GM12878 (cell line): ENCODE measurements at regions not wholly inside any gene's neighbourhood (a gene's known extent, or its start where the extent isn't known, plus 50 kb on each side); places are given as distances from the start of the nearest gene placed in this dataset.

ENCODE experiments used
- ATAC-seq: fragments of 200-7000 bp; cut with Tn5 transposase; 3 replicates; pipeline ENCODE4 v1.9.1; 2020; ENCODE audit warnings: mild to moderate bottlenecking, moderate library complexity
- BruUV-seq: library from RNA; stranded (reverse); fragments of 400-500 nt; replicated peaks from 2 replicates; lab custom pipeline; 2021; lab: Mats Ljungman, UMichigan
- CTCF ChIA-PET: fragments of 300-600 bp; sonication (Branson Sonifier 250); formaldehyde crosslinking; extraction: SDS; loops from one replicate; lab custom pipeline; 2021; ENCODE audit warnings: inconsistent platforms; lab: Yijun Ruan, JAX
- POLR2A ChIA-PET: fragments of 350-600 bp; formaldehyde crosslinking; extraction: SDS; loops from one replicate; lab custom pipeline; 2021; ENCODE audit warnings: inconsistent platforms; lab: Charles Lee
- RAD21 ChIA-PET: fragments of 300-600 bp; sonication (Branson Sonifier 250); formaldehyde crosslinking; loops from one replicate; lab custom pipeline; 2023; ENCODE audit warnings: antibody characterized with exemption; ENCODE audit not compliant: unreplicated experiment; lab: Charles Lee
- SMC1A ChIA-PET: fragments of 300-600 bp; sonication (Branson Sonifier 250); formaldehyde crosslinking; loops from one replicate; lab custom pipeline; 2023; ENCODE audit not compliant: unreplicated experiment, uncharacterized antibody; lab: Charles Lee
- DNase-seq: peaks from one replicate; pipeline ENCODE4 v3.0.0-alpha.2; 2011; ENCODE audit warnings: low read depth, low spot score
- FAIRE-seq: peaks from 3 replicates; lab custom pipeline; 2011; peaks lifted over from hg19 to GRCh38; lab: Jason Lieb, UNC
- H2AFZ ChIP-seq: 2 replicates; pipeline ENCODE4 v1.6.0; 2011; ENCODE audit warnings: low read depth, low read length, control low read depth; ENCODE audit not compliant: control insufficient read depth
- H3K27ac ChIP-seq: 2 replicates; pipeline ENCODE4 v1.5.1; 2011; ENCODE audit warnings: control low read depth; ENCODE audit not compliant: control insufficient read depth, insufficient read depth
- H3K27me3 ChIP-seq, 2 experiments: replicated peaks in 1 of 2; 2 replicates each; pipeline versions ENCODE4 v1.6.0 to v1.6.1; 2011; ENCODE audit warnings: low read length in 1 of 2; ENCODE audit not compliant: control insufficient read depth in 2 of 2, insufficient read depth in 2 of 2
- H3K36me3 ChIP-seq, 2 experiments: 2 replicates each; pipeline ENCODE4 v1.5.1; 2011; ENCODE audit warnings: low read length in 1 of 2; ENCODE audit not compliant: control insufficient read depth in 2 of 2, insufficient read depth in 2 of 2
- H3K4me1 ChIP-seq: 2 replicates; pipeline ENCODE4 v1.6.1; 2011; ENCODE audit warnings: mild to moderate bottlenecking, low read length, moderate library complexity, mixed read lengths; ENCODE audit not compliant: control insufficient read depth, insufficient read depth
- H3K4me2 ChIP-seq: 2 replicates; pipeline ENCODE4 v1.6.0; 2011; ENCODE audit warnings: control low read depth; ENCODE audit not compliant: control insufficient read depth, insufficient read depth
- H3K4me3 ChIP-seq: fragments of 200-600 bp; sonication (generic); 2 replicates; pipeline ENCODE4 v1.5.1; 2016
- H3K79me2 ChIP-seq: 2 replicates; pipeline ENCODE4 v1.6.0; 2011; ENCODE audit warnings: low read length; ENCODE audit not compliant: control insufficient read depth, insufficient read depth
- H3K9ac ChIP-seq: 2 replicates; pipeline ENCODE4 v1.8.0; 2011; ENCODE audit warnings: low read length, control low read depth, mixed read lengths; ENCODE audit not compliant: control insufficient read depth, insufficient read depth
- H3K9me3 ChIP-seq: replicated peaks from 3 replicates; pipeline ENCODE4 v1.5.1; 2011; ENCODE audit warnings: mild to moderate bottlenecking, low read length; ENCODE audit not compliant: control insufficient read depth, insufficient read depth
- H4K20me1 ChIP-seq: 2 replicates; pipeline ENCODE4 v1.6.0; 2011; ENCODE audit not compliant: control insufficient read depth, insufficient read depth
- FOXM1 ChIP-seq: IDR thresholded peaks from 2 replicates; pipeline ENCODE4 v1.6.1; 2012; ENCODE audit warnings: low read depth, mild to moderate bottlenecking, inconsistent platforms, low read length, moderate library complexity
- HDAC2 ChIP-seq: fragments of 200-600 bp; sonication (generic); IDR thresholded peaks from 2 replicates; pipeline ENCODE4 v1.6.1; 2017
- NBN ChIP-seq: fragments of 450-650 bp; IDR thresholded peaks from 2 replicates; pipeline ENCODE4 v1.6.1; 2016
- PAX5 ChIP-seq: IDR thresholded peaks from 2 replicates; pipeline ENCODE4 v1.6.1; 2011; ENCODE audit warnings: low read depth, low read length, borderline replicate concordance
- PML ChIP-seq: IDR thresholded peaks from 2 replicates; pipeline ENCODE4 v1.6.1; 2012; ENCODE audit warnings: low read length, inconsistent platforms
- POLR2AphosphoS5 ChIP-seq: IDR thresholded peaks from 2 replicates; pipeline ENCODE4 v1.6.1; 2011; ENCODE audit warnings: mild to moderate bottlenecking, low read length, inconsistent platforms
- RAD51 ChIP-seq: fragments of 450-650 bp; IDR thresholded peaks from 2 replicates; pipeline ENCODE4 v1.6.1; 2016; ENCODE audit warnings: moderate library complexity, mild to moderate bottlenecking, inconsistent platforms
- SIN3A ChIP-seq: IDR thresholded peaks from 2 replicates; pipeline ENCODE4 v1.6.1; 2012; ENCODE audit warnings: low read depth, low read length, improper control_type of control experiment
- ZNF207 ChIP-seq: fragments of 450-650 bp; IDR thresholded peaks from 2 replicates; pipeline ENCODE4 v1.6.1; 2014; ENCODE audit warnings: antibody characterized with exemption, mild to moderate bottlenecking, borderline replicate concordance
- WGBS: methylation state at CpG from one replicate; pipeline ENCODE4 v1.1.6; 2016; ENCODE audit warnings: low lambda C conversion rate; ENCODE audit not compliant: insufficient replicate concordance, insufficient coverage; ENCODE audit errors: missing lambda C conversion rate; 5-methylcytosine and 5-hydroxymethylcytosine counted together
- in situ Hi-C: fragments of 300-500 bp; cut with MboI; formaldehyde crosslinking; loops from 9 replicates; pipeline ENCODE4 v1.14.3; 2018; ENCODE audit warnings: mixed read lengths
- intact Hi-C: fragments of 100-400 bp; cut with micrococcal nuclease; formaldehyde crosslinking; loops from one replicate; pipeline ENCODE4 v1.14.2; 2022; ENCODE audit not compliant: unreplicated experiment
- TF ChIP-seq, protein P1 (sequence below): fragments of 450-650 bp; conservative IDR thresholded peaks from 2 replicates; pipeline ENCODE4 v1.6.1; 2017; ENCODE audit warnings: mild to moderate bottlenecking, moderate library complexity
- TF ChIP-seq, protein P2 (sequence below): IDR thresholded peaks from 2 replicates; pipeline ENCODE4 v1.6.1; 2012; ENCODE audit warnings: low read length, inconsistent platforms
- TF ChIP-seq, protein P3 (sequence below): fragments of 450-650 bp; IDR thresholded peaks from 2 replicates; pipeline ENCODE4 v1.6.1; 2017; ENCODE audit warnings: mild to moderate bottlenecking, moderate library complexity
- TF ChIP-seq, protein P4 (sequence below): fragments of 450-650 bp; IDR thresholded peaks from 2 replicates; pipeline ENCODE4 v1.6.1; 2017; ENCODE audit warnings: mild to moderate bottlenecking, low read depth, inconsistent platforms; ENCODE audit not compliant: poor library complexity, severe bottlenecking

DNA sequence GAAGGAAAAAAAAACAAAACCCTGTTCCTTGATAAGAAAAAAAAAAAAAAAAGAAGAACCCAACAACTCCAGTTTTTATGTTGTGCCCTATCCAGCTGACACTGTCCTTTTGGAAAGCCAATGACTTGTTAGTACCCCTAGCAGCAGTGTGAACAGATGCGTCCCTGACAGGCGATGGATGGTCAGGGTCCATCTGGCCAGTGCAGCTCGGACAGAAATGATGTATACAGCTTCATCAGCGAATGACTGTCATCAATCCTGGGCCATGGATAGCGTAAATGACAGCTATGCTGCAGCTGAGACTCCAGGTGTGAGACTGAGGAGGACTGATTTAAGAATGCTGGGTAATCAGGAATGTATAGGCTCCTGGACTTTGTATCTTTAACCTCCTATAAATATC is 318.8 kb upstream of the FIGN start:
- no TSS peak for BruUV-seq
- Histone ChIP-seq H3K9me3 (no peaks in the 10 kb centered on the region), H3K4me1 (no peaks in the 10 kb centered on the region), H3K36me3 (no peaks in the 10 kb centered on the region), H3K27ac (no peak overlapping the region), H4K20me1 (no peaks in the 10 kb centered on the region), H3K27me3 (no peaks in the 10 kb centered on the region), H3K4me3 (no peak overlapping the region), H2AFZ (no peak overlapping the region), H3K79me2 (no peaks in the 10 kb centered on the region), H3K4me2 (no peak overlapping the region), H3K9ac (no peak overlapping the region)
- no peak; the same call in 1 of the 3 replicates for ATAC-seq
- DNase-seq, result no peak
- TF ChIP-seq RAD51 (no peak), SIN3A (no peak), HDAC2 (no peak), POLR2AphosphoS5 (no peak), FOXM1 (no peak), PML (no peak), PAX5 (no peak), ZNF207 (no peak), NBN (no peak)
- TF ChIP-seq, protein P1, sequence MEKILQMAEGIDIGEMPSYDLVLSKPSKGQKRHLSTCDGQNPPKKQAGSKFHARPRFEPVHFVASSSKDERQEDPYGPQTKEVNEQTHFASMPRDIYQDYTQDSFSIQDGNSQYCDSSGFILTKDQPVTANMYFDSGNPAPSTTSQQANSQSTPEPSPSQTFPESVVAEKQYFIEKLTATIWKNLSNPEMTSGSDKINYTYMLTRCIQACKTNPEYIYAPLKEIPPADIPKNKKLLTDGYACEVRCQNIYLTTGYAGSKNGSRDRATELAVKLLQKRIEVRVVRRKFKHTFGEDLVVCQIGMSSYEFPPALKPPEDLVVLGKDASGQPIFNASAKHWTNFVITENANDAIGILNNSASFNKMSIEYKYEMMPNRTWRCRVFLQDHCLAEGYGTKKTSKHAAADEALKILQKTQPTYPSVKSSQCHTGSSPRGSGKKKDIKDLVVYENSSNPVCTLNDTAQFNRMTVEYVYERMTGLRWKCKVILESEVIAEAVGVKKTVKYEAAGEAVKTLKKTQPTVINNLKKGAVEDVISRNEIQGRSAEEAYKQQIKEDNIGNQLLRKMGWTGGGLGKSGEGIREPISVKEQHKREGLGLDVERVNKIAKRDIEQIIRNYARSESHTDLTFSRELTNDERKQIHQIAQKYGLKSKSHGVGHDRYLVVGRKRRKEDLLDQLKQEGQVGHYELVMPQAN, result no peak
- TF ChIP-seq, protein P2, sequence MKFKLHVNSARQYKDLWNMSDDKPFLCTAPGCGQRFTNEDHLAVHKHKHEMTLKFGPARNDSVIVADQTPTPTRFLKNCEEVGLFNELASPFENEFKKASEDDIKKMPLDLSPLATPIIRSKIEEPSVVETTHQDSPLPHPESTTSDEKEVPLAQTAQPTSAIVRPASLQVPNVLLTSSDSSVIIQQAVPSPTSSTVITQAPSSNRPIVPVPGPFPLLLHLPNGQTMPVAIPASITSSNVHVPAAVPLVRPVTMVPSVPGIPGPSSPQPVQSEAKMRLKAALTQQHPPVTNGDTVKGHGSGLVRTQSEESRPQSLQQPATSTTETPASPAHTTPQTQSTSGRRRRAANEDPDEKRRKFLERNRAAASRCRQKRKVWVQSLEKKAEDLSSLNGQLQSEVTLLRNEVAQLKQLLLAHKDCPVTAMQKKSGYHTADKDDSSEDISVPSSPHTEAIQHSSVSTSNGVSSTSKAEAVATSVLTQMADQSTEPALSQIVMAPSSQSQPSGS, result no peak
- TF ChIP-seq, protein P3, sequence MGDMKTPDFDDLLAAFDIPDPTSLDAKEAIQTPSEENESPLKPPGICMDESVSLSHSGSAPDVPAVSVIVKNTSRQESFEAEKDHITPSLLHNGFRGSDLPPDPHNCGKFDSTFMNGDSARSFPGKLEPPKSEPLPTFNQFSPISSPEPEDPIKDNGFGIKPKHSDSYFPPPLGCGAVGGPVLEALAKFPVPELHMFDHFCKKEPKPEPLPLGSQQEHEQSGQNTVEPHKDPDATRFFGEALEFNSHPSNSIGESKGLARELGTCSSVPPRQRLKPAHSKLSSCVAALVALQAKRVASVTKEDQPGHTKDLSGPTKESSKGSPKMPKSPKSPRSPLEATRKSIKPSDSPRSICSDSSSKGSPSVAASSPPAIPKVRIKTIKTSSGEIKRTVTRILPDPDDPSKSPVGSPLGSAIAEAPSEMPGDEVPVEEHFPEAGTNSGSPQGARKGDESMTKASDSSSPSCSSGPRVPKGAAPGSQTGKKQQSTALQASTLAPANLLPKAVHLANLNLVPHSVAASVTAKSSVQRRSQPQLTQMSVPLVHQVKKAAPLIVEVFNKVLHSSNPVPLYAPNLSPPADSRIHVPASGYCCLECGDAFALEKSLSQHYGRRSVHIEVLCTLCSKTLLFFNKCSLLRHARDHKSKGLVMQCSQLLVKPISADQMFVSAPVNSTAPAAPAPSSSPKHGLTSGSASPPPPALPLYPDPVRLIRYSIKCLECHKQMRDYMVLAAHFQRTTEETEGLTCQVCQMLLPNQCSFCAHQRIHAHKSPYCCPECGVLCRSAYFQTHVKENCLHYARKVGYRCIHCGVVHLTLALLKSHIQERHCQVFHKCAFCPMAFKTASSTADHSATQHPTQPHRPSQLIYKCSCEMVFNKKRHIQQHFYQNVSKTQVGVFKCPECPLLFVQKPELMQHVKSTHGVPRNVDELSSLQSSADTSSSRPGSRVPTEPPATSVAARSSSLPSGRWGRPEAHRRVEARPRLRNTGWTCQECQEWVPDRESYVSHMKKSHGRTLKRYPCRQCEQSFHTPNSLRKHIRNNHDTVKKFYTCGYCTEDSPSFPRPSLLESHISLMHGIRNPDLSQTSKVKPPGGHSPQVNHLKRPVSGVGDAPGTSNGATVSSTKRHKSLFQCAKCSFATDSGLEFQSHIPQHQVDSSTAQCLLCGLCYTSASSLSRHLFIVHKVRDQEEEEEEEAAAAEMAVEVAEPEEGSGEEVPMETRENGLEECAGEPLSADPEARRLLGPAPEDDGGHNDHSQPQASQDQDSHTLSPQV, result no peak
- TF ChIP-seq, protein P4, sequence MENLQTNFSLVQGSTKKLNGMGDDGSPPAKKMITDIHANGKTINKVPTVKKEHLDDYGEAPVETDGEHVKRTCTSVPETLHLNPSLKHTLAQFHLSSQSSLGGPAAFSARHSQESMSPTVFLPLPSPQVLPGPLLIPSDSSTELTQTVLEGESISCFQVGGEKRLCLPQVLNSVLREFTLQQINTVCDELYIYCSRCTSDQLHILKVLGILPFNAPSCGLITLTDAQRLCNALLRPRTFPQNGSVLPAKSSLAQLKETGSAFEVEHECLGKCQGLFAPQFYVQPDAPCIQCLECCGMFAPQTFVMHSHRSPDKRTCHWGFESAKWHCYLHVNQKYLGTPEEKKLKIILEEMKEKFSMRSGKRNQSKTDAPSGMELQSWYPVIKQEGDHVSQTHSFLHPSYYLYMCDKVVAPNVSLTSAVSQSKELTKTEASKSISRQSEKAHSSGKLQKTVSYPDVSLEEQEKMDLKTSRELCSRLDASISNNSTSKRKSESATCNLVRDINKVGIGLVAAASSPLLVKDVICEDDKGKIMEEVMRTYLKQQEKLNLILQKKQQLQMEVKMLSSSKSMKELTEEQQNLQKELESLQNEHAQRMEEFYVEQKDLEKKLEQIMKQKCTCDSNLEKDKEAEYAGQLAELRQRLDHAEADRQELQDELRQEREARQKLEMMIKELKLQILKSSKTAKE, result no peak
- WGBS, result 14% methylated on average over 5 of the region's 5 CpGs
- ChIA-PET SMC1A (interaction anchor here (0.6 kb wide), 1 partner anchor 878 kb away, joined by 3 read pairs; no protein-coding TSS in a partner anchor), CTCF (no interaction called here), RAD21 (no interaction called here), POLR2A (interaction anchor here (0.5 kb wide), 1 partner anchor 1954 kb away, joined by 3 read pairs; no protein-coding TSS in a partner anchor)
- intact Hi-C loops (no loop called here), in situ Hi-C loops (loop anchor here (10.0 kb wide), 2 partner anchors 710 to 870 kb away; no protein-coding TSS in a partner anchor)
- no peak for FAIRE-seq
